Activated naive CD4-positive, alpha-beta T cell treated with anti-CD3 and anti-CD28 coated beads for 36 hours (primary cell): ENCODE measurements at regions not wholly inside any gene's neighbourhood (a gene's known extent, or its start where the extent isn't known, plus 50 kb on each side); places are given as distances from the start of the nearest gene placed in this dataset.

Experiments
- CTCF ChIA-PET: fragments of 350-600 bp; sonication (Branson Sonifier 250); formaldehyde crosslinking; loops from one replicate; lab custom pipeline; 2021; ENCODE audit warnings: antibody characterized with exemption; lab: Charles Lee
- DNase-seq: peaks from one replicate; pipeline ENCODE4 v3.0.0-alpha.2; 2020
- H3K27ac Mint-ChIP-seq: one replicate; pipeline ENCODE4 v1.8.0; 2021; ENCODE audit warnings: mild to moderate bottlenecking, mixed read lengths
- H3K27me3 Mint-ChIP-seq: one replicate; pipeline ENCODE4 v1.8.0; 2021; ENCODE audit warnings: low read depth, mixed read lengths
- H3K36me3 Mint-ChIP-seq: one replicate; pipeline ENCODE4 v1.8.0; 2021; ENCODE audit warnings: low read depth, mixed read lengths
- H3K4me1 Mint-ChIP-seq: one replicate; pipeline ENCODE4 v1.8.0; 2021; ENCODE audit warnings: low read depth, mixed read lengths
- H3K4me3 Mint-ChIP-seq: one replicate; pipeline ENCODE4 v1.8.0; 2021; ENCODE audit warnings: mild to moderate bottlenecking, moderate library complexity, mixed read lengths
- H3K9me3 Mint-ChIP-seq: one replicate; pipeline ENCODE4 v1.8.0; 2021; ENCODE audit warnings: mixed read lengths
- intact Hi-C: fragments of 100-400 bp; cut with micrococcal nuclease; formaldehyde crosslinking; loops from one replicate; pipeline ENCODE4 v1.15.1; 2023

GRCh38 chr3:104447681-104448080, 919.0 kb upstream of the ALCAM start:
- H3K4me3 Mint-ChIP-seq: no peak overlapping the region
- H3K9me3 Mint-ChIP-seq: no peaks in the 10 kb centered on the region
- no peak for DNase-seq
- intact Hi-C loops: no loop called here
- CTCF ChIA-PET: no interaction called here
- H3K27me3 Mint-ChIP-seq: peaks cover 3% of the 10 kb centered on the region
- H3K4me1 Mint-ChIP-seq: no peaks in the 10 kb centered on the region
- H3K36me3 Mint-ChIP-seq: no peaks in the 10 kb centered on the region
- no peak overlapping the region for H3K27ac Mint-ChIP-seq

GRCh38 chr3:104452697-104453096, 914.0 kb upstream of the ALCAM start:
- Mint-ChIP-seq H3K27me3 (peaks cover 3% of the 10 kb centered on the region), H3K4me1 (no peaks in the 10 kb centered on the region), H3K9me3 (no peaks in the 10 kb centered on the region), H3K36me3 (no peaks in the 10 kb centered on the region), H3K4me3 (no peak overlapping the region), H3K27ac (no peak overlapping the region)
- no peak for DNase-seq
- intact Hi-C loops: no loop called here
- CTCF ChIA-PET: no interaction called here

GRCh38 chr3:104458657-104459056, 908.1 kb upstream of the ALCAM start:
- CTCF ChIA-PET: no interaction called here
- H3K27me3 Mint-ChIP-seq: no peaks in the 10 kb centered on the region
- no peak overlapping the region for H3K27ac Mint-ChIP-seq
- no peaks in the 10 kb centered on the region for H3K4me1 Mint-ChIP-seq
- H3K4me3 Mint-ChIP-seq: no peak overlapping the region
- H3K9me3 Mint-ChIP-seq: no peaks in the 10 kb centered on the region
- H3K36me3 Mint-ChIP-seq: no peaks in the 10 kb centered on the region
- no peak for DNase-seq
- intact Hi-C loops: no loop called here

- CTCF ChIA-PET: no interaction called here
- Mint-ChIP-seq H3K4me1 (no peaks in the 10 kb centered on the region), H3K27me3 (no peaks in the 10 kb centered on the region), H3K9me3 (peaks cover 5% of the 10 kb centered on the region), H3K36me3 (no peaks in the 10 kb centered on the region), H3K27ac (no peak overlapping the region), H3K4me3 (no peak overlapping the region)
- DNase-seq: no peak
- intact Hi-C loops: no loop called here
Measured at GRCh38 chr3:104460477-104461406, 906.0 kb upstream of the ALCAM start.

- no peak overlapping the region for H3K4me3 Mint-ChIP-seq
- no peaks in the 10 kb centered on the region for H3K27me3 Mint-ChIP-seq
- no peak overlapping the region for H3K27ac Mint-ChIP-seq
- no peaks in the 10 kb centered on the region for H3K4me1 Mint-ChIP-seq
- H3K36me3 Mint-ChIP-seq: no peaks in the 10 kb centered on the region
- CTCF ChIA-PET: no interaction called here
- H3K9me3 Mint-ChIP-seq: peaks cover 5% of the 10 kb centered on the region
- intact Hi-C loops: no loop called here
- DNase-seq: no peak
Measured at GRCh38 chr3:104461431-104461830, 905.3 kb upstream of the ALCAM start.

- Mint-ChIP-seq H3K9me3 (peaks cover 9% of the 10 kb centered on the region), H3K27ac (no peak overlapping the region), H3K36me3 (no peaks in the 10 kb centered on the region), H3K4me1 (no peaks in the 10 kb centered on the region), H3K4me3 (no peak overlapping the region), H3K27me3 (peaks cover 3% of the 10 kb centered on the region)
- CTCF ChIA-PET: no interaction called here
- DNase-seq: no peak
- intact Hi-C loops: no loop called here
Measured at GRCh38 chr3:104472221-104472620, 894.5 kb upstream of the ALCAM start.

- H3K4me1 Mint-ChIP-seq: no peaks in the 10 kb centered on the region
- peaks cover 3% of the 10 kb centered on the region for H3K27me3 Mint-ChIP-seq
- no peak overlapping the region for H3K4me3 Mint-ChIP-seq
- intact Hi-C loops: no loop called here
- CTCF ChIA-PET: no interaction called here
- H3K27ac Mint-ChIP-seq: no peak overlapping the region
- no peak for DNase-seq
- H3K9me3 Mint-ChIP-seq: peaks cover 9% of the 10 kb centered on the region
- no peaks in the 10 kb centered on the region for H3K36me3 Mint-ChIP-seq
Measured at GRCh38 chr3:104474011-104474410, 892.7 kb upstream of the ALCAM start.

- H3K27ac Mint-ChIP-seq: no peak overlapping the region
- intact Hi-C loops: no loop called here
- no peaks in the 10 kb centered on the region for H3K9me3 Mint-ChIP-seq
- no peaks in the 10 kb centered on the region for H3K27me3 Mint-ChIP-seq
- DNase-seq: no peak
- CTCF ChIA-PET: interaction anchor here (0.7 kb wide), 1 partner anchor 22 kb away, joined by 4 read pairs; no protein-coding TSS in a partner anchor
- H3K4me3 Mint-ChIP-seq: no peak overlapping the region
- no peaks in the 10 kb centered on the region for H3K36me3 Mint-ChIP-seq
- no peaks in the 10 kb centered on the region for H3K4me1 Mint-ChIP-seq
Measured at GRCh38 chr3:104503022-104503421, 863.7 kb upstream of the ALCAM start.

- CTCF ChIA-PET: no interaction called here
- intact Hi-C loops: no loop called here
Measured at GRCh38 chr3:104510131-104510849, 856.4 kb upstream of the ALCAM start.

GRCh38 chr3:104514371-104514770, 852.3 kb upstream of the ALCAM start:
- Mint-ChIP-seq H3K36me3 (no peaks in the 10 kb centered on the region), H3K4me1 (no peaks in the 10 kb centered on the region), H3K9me3 (peaks cover 6% of the 10 kb centered on the region), H3K4me3 (no peak overlapping the region), H3K27ac (no peak overlapping the region), H3K27me3 (no peaks in the 10 kb centered on the region)
- intact Hi-C loops: no loop called here
- DNase-seq: no peak
- CTCF ChIA-PET: no interaction called here

More at GRCh38 chr3:104510131-104510849, 856.4 kb upstream of the ALCAM start:
- no peaks in the 10 kb centered on the region for H3K36me3 Mint-ChIP-seq
- DNase-seq: no peak
- H3K27ac Mint-ChIP-seq: no peak overlapping the region
- H3K4me1 Mint-ChIP-seq: no peaks in the 10 kb centered on the region
- no peak overlapping the region for H3K4me3 Mint-ChIP-seq
- H3K9me3 Mint-ChIP-seq: peaks cover 6% of the 10 kb centered on the region
- H3K27me3 Mint-ChIP-seq: no peaks in the 10 kb centered on the region

- intact Hi-C loops: no loop called here
- Mint-ChIP-seq H3K4me1 (no peaks in the 10 kb centered on the region), H3K27ac (no peak overlapping the region), H3K4me3 (no peak overlapping the region), H3K9me3 (peaks cover 6% of the 10 kb centered on the region), H3K36me3 (no peaks in the 10 kb centered on the region), H3K27me3 (no peaks in the 10 kb centered on the region)
- no peak for DNase-seq
- CTCF ChIA-PET: no interaction called here
Measured at GRCh38 chr3:104514776-104515175, 851.9 kb upstream of the ALCAM start.

- DNase-seq: no peak
- Mint-ChIP-seq H3K9me3 (peaks cover 3% of the 10 kb centered on the region), H3K27ac (no peak overlapping the region), H3K4me3 (no peak overlapping the region), H3K36me3 (no peaks in the 10 kb centered on the region), H3K4me1 (no peaks in the 10 kb centered on the region), H3K27me3 (peaks cover 6% of the 10 kb centered on the region)
- CTCF ChIA-PET: no interaction called here
- intact Hi-C loops: no loop called here
Measured at GRCh38 chr3:104519068-104519467, 847.6 kb upstream of the ALCAM start.
